ENCODE measurements at regions not wholly inside any gene's neighbourhood (a gene's known extent, or its start where the extent isn't known, plus 50 kb on each side); places are given as distances from the start of the nearest gene placed in this dataset.

DNA sequence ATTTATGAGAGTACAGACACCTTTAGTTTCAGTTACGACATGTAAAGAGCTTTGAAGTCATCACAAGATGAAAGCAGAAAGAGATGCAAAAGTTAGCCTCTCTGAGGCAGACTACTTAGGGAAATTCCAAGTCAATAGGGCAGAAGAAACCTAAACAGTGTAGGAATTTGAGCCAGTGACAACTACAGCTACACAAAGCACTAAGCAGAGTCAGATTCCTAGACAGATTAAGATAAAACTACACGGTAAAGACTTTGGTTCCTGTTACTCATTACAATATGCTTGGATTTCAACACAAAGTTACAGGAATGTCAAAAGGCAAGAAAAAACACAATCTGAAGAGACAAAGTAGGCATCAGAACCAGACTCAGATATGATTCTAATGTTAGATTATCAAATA, 1302.3 kb downstream of the FSCB start:
- TF ChIP-seq, protein P1, sequence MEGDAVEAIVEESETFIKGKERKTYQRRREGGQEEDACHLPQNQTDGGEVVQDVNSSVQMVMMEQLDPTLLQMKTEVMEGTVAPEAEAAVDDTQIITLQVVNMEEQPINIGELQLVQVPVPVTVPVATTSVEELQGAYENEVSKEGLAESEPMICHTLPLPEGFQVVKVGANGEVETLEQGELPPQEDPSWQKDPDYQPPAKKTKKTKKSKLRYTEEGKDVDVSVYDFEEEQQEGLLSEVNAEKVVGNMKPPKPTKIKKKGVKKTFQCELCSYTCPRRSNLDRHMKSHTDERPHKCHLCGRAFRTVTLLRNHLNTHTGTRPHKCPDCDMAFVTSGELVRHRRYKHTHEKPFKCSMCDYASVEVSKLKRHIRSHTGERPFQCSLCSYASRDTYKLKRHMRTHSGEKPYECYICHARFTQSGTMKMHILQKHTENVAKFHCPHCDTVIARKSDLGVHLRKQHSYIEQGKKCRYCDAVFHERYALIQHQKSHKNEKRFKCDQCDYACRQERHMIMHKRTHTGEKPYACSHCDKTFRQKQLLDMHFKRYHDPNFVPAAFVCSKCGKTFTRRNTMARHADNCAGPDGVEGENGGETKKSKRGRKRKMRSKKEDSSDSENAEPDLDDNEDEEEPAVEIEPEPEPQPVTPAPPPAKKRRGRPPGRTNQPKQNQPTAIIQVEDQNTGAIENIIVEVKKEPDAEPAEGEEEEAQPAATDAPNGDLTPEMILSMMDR (IDR thresholded peaks at IDR 0.05): no peak
- no peak for TF ChIP-seq POLR2A (IDR thresholded peaks at IDR 0.05)
